ENCODE measurements at regions not wholly inside any gene's neighbourhood (a gene's known extent, or its start where the extent isn't known, plus 50 kb on each side); places are given as distances from the start of the nearest gene placed in this dataset.
A peak's percentile ranks its signal among the peaks of the same experiment; 100 is the strongest.

GRCh38 chrX:82292803-82293202 lies 1090.9 kb downstream of the SH3BGRL start:
- no peak overlapping the region for H3K27ac ChIP-seq
- TF ChIP-seq ZFX (IDR thresholded peaks at IDR 0.05; ENCODE audit: borderline replicate concordance) (no peak), CTCF (IDR thresholded peaks at IDR 0.05) (no peak)

GRCh38 chrX:82320569-82320968 lies 1118.7 kb downstream of the SH3BGRL start:
- TF ChIP-seq ZFX (IDR thresholded peaks at IDR 0.05; ENCODE audit: borderline replicate concordance) (no peak), CTCF (IDR thresholded peaks at IDR 0.05) (no peak)
- no peak overlapping the region for H3K27ac ChIP-seq

GRCh38 chrX:82333575-82333974 lies 1131.7 kb downstream of the SH3BGRL start:
- TF ChIP-seq ZFX (IDR thresholded peaks at IDR 0.05; ENCODE audit: borderline replicate concordance) (no peak), CTCF (IDR thresholded peaks at IDR 0.05) (no peak)
- H3K27ac ChIP-seq = no peak overlapping the region

GRCh38 chrX:82335772-82336171 lies 1133.9 kb downstream of the SH3BGRL start:
- no peak for TF ChIP-seq ZFX (IDR thresholded peaks at IDR 0.05; ENCODE audit: borderline replicate concordance)
- TF ChIP-seq CTCF (IDR thresholded peaks at IDR 0.05) = no peak
- H3K27ac ChIP-seq = peak overlapping the region; percentile 84

- no peak overlapping the region for H3K27ac ChIP-seq
- no peak for TF ChIP-seq ZFX (IDR thresholded peaks at IDR 0.05; ENCODE audit: borderline replicate concordance)
Measured at GRCh38 chrX:82342531-82342930, 1140.6 kb downstream of the SH3BGRL start.

GRCh38 chrX:82362550-82362949 lies 1145.5 kb upstream of the POU3F4 start:
- TF ChIP-seq CTCF (IDR thresholded peaks at IDR 0.05) (no peak), ZFX (IDR thresholded peaks at IDR 0.05; ENCODE audit: borderline replicate concordance) (no peak)
- H3K27ac ChIP-seq = no peak overlapping the region

GRCh38 chrX:82362990-82363389 lies 1145.1 kb upstream of the POU3F4 start:
- H3K27ac ChIP-seq = no peak overlapping the region
- TF ChIP-seq ZFX (IDR thresholded peaks at IDR 0.05; ENCODE audit: borderline replicate concordance) = no peak
- TF ChIP-seq CTCF (IDR thresholded peaks at IDR 0.05) = no peak

GRCh38 chrX:82370978-82371646 lies 1137.0 kb upstream of the POU3F4 start:
- H3K27ac ChIP-seq = no peak overlapping the region
- TF ChIP-seq CTCF (IDR thresholded peaks at IDR 0.05) = no peak
- TF ChIP-seq ZFX (IDR thresholded peaks at IDR 0.05; ENCODE audit: borderline replicate concordance) = no peak

Data from 22Rv1 (cell line).